SK-N-MC (cell line): ENCODE measurements at regions not wholly inside any gene's neighbourhood (a gene's known extent, or its start where the extent isn't known, plus 50 kb on each side); places are given as distances from the start of the nearest gene placed in this dataset.
"Not testable (repeated sequence)": the region's sequence is repeated elsewhere in the genome, so short reads cannot be mapped to it uniquely, and the experiment has no call there.

ENCODE experiments used
- DNase-seq: peaks from one replicate; pipeline ENCODE4 v3.0.0-alpha.2; 2011; ENCODE audit warnings: low read depth, low spot score
- H3K27ac ChIP-seq: fragments of 200-600 bp; sonication (generic); 2 replicates; pipeline ENCODE4 v1.5.1; 2016; ENCODE audit warnings: mixed run types
- H3K36me3 ChIP-seq: fragments of 200-600 bp; sonication (generic); 2 replicates; pipeline ENCODE4 v1.6.1; 2017; ENCODE audit warnings: antibody characterized with exemption, low read length, mixed read lengths; ENCODE audit not compliant: insufficient read depth
- H3K4me3 ChIP-seq: fragments of 200-600 bp; sonication (generic); 2 replicates; pipeline ENCODE4 v1.5.1; 2016
- H3K9ac ChIP-seq: fragments of 200-600 bp; sonication (generic); 2 replicates; pipeline ENCODE4 v1.8.0; 2017; ENCODE audit warnings: mixed run types, mixed read lengths; ENCODE audit not compliant: insufficient read length
- H3K9me3 ChIP-seq: fragments of 200-600 bp; sonication (generic); 2 replicates; pipeline ENCODE4 v1.6.1; 2017; ENCODE audit warnings: low read depth, mild to moderate bottlenecking, antibody characterized with exemption, low read length, moderate library complexity, mixed read lengths
- EZH2 ChIP-seq: fragments of 200-600 bp; sonication (generic); IDR thresholded peaks from one replicate; pipeline ENCODE4 v1.6.1; 2017; ENCODE audit warnings: antibody characterized with exemption
- FOXP2 ChIP-seq: optimal IDR thresholded peaks from 2 replicates; pipeline ENCODE3; 2011; ENCODE audit warnings: mild to moderate bottlenecking, moderate library complexity; ENCODE audit not compliant: insufficient read depth; ENCODE audit errors: extremely low read length, control extremely low read depth
- POLR2AphosphoS5 ChIP-seq: IDR thresholded peaks from 2 replicates; pipeline ENCODE4 v1.6.1; 2012; ENCODE audit warnings: mild to moderate bottlenecking, low read depth, low read length, borderline replicate concordance

GRCh38 chr7:156039194-156039593, 226.9 kb upstream of the SHH start:
- Histone ChIP-seq H3K27ac (no peak overlapping the region), H3K36me3 (no peaks in the 10 kb centered on the region), H3K9ac (no peak overlapping the region), H3K9me3 (no peaks in the 10 kb centered on the region), H3K4me3 (no peak overlapping the region)
- TF ChIP-seq EZH2 (no peak), POLR2AphosphoS5 (no peak), FOXP2 (no peak)
- no peak for DNase-seq

DNA sequence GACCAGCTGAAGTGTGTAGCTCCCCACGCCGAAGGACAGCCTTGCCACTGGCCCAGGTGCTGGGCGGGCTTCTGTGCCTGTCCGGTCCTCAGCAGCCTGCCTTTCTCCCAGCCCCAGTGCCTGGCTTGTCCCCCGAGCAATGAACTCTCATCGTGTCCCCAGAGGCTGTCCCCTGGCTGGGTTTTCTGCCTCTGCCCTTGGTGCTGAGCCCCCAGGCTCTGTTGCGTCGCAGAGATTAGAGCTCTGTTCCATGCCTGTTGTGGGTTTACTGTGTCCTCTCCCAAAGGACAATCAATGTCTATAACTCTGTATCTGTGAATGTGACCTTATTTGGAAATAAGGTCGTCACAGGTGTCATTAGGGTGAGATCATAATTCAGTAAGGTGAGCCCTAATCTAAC, 226.1 kb upstream of the SHH start:
- no peak overlapping the region for H3K27ac ChIP-seq
- H3K4me3 ChIP-seq, result no peak overlapping the region
- DNase-seq, result no peak
- no peaks in the 10 kb centered on the region for H3K36me3 ChIP-seq
- TF ChIP-seq FOXP2 (no peak), EZH2 (no peak), POLR2AphosphoS5 (no peak)
- H3K9ac ChIP-seq, result no peak overlapping the region
- H3K9me3 ChIP-seq, result no peaks in the 10 kb centered on the region

- no peak overlapping the region for H3K9ac ChIP-seq
- H3K9me3 ChIP-seq, result no peaks in the 10 kb centered on the region
- no peaks in the 10 kb centered on the region for H3K36me3 ChIP-seq
- no peak overlapping the region for H3K27ac ChIP-seq
- TF ChIP-seq FOXP2, result no peak
- no peak for TF ChIP-seq POLR2AphosphoS5
- no peak for TF ChIP-seq EZH2
- H3K4me3 ChIP-seq, result no peak overlapping the region
- no peak for DNase-seq
Observed at GRCh38 chr7:156036153-156036552, 223.9 kb upstream of the SHH start.

GRCh38 chr7:156035387-156035786, 223.1 kb upstream of the SHH start:
- not testable (repeated sequence) for H3K4me3 ChIP-seq, H3K9ac ChIP-seq, H3K27ac ChIP-seq, DNase-seq, H3K9me3 ChIP-seq, H3K36me3 ChIP-seq

GRCh38 chr7:156034397-156034796, 222.1 kb upstream of the SHH start:
- Histone ChIP-seq H3K27ac (no peak overlapping the region), H3K36me3 (no peaks in the 10 kb centered on the region), H3K4me3 (no peak overlapping the region), H3K9me3 (no peaks in the 10 kb centered on the region), H3K9ac (no peak overlapping the region)
- no peak for DNase-seq
- TF ChIP-seq EZH2, result no peak
- TF ChIP-seq FOXP2, result no peak
- TF ChIP-seq POLR2AphosphoS5, result no peak

GRCh38 chr7:156032973-156033372, 220.7 kb upstream of the SHH start:
- no peak for TF ChIP-seq EZH2
- no peak for TF ChIP-seq FOXP2
- no peak for TF ChIP-seq POLR2AphosphoS5
- Histone ChIP-seq H3K9ac (no peak overlapping the region), H3K9me3 (no peaks in the 10 kb centered on the region), H3K4me3 (no peak overlapping the region), H3K36me3 (no peaks in the 10 kb centered on the region), H3K27ac (no peak overlapping the region)
- no peak for DNase-seq

DNA sequence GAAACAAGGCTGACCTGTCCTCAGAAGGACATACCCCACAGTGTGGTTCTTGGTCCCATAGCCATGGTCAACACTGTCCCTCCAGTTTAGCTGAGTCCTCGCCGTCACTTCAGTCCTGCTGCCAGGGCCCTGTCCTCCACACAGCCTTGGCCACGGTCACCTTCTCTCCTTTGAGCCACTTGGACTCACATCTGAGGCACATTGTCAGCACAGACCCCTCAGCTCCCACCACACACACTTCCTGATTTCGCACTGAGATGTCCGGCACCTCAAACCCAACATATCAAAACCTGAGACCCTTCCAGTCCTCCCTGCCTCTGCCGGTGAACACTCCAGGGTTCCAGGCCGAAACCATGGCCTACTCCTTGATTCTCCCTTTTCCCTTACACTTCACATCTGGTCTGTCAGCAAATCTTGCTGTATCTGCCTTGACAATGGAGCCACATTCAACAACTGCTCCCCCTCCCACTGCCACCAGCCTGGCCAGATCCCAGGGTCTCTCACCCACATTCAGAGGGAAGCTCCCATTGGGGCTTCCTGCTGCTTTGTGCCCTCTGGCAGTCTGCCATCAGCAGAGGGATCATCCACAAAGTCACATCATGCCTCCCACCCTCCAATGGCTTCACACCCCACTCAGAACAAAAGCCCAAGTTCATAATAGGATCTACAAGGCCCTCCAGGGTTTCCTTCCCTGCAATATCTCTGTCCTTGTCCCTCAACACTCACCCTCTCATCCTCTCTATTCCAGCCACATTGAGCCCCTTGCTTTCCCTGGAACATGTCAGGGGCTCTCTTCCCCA, 219.6 kb upstream of the SHH start:
- Histone ChIP-seq H3K4me3 (no peak overlapping the region), H3K27ac (no peak overlapping the region), H3K9ac (no peak overlapping the region), H3K9me3 (no peaks in the 10 kb centered on the region), H3K36me3 (no peaks in the 10 kb centered on the region)
- TF ChIP-seq FOXP2 (no peak), POLR2AphosphoS5 (no peak), EZH2 (no peak)
- DNase-seq, result no peak

DNA sequence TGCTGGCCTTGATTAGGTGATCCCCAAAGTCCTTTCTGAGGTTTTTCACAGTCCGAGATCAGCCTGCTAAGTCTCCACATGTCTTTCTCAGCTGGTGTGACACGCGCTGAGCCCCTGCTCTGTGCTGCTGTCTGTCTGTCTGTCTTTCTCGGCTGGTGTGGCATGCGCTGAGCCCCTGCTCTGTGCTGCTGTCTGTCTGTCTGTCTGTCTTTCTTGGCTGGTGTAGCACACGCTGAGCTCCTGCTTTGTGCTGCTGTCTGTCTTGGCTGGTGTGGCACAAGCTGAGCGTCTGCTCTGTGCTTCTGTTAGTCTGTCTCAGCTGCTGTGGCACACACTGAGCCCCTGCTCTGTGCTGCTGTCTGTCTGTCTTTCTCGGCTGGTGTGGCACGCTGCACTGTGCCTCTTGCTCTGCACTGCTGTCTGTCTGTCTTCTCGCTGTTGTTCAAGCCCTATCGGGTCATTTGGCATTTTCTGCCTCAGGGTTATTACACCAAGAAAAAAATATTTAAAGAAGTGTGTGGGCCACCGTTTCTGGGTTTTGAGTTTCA, 217.3 kb upstream of the SHH start:
- DNase-seq, result no peak
- no peak for TF ChIP-seq POLR2AphosphoS5
- no peak for TF ChIP-seq EZH2
- no peak for TF ChIP-seq FOXP2
- Histone ChIP-seq H3K9ac (no peak overlapping the region), H3K4me3 (no peak overlapping the region), H3K36me3 (no peaks in the 10 kb centered on the region), H3K27ac (no peak overlapping the region), H3K9me3 (no peaks in the 10 kb centered on the region)

- H3K9ac ChIP-seq, result no peak overlapping the region
- TF ChIP-seq EZH2, result no peak
- TF ChIP-seq POLR2AphosphoS5, result no peak
- no peak for TF ChIP-seq FOXP2
- H3K4me3 ChIP-seq, result no peak overlapping the region
- DNase-seq, result no peak
- H3K9me3 ChIP-seq, result no peaks in the 10 kb centered on the region
- H3K36me3 ChIP-seq, result no peaks in the 10 kb centered on the region
- H3K27ac ChIP-seq, result no peak overlapping the region
Observed at GRCh38 chr7:156028521-156028920, 216.3 kb upstream of the SHH start.
